Naive thymus-derived CD4-positive, alpha-beta T cell (primary cell): ENCODE measurements at regions not wholly inside any gene's neighbourhood (a gene's known extent, or its start where the extent isn't known, plus 50 kb on each side); places are given as distances from the start of the nearest gene placed in this dataset.

Source experiments
- ATAC-seq: fragments of 150-1000 bp; cut with Tn5 transposase; 2 replicates; pipeline ENCODE4 v1.10.0; 2021; ENCODE audit warnings: mild to moderate bottlenecking, moderate library complexity
- CTCF ChIA-PET: fragments of 350-600 bp; sonication (Branson Sonifier 250); formaldehyde crosslinking; loops from one replicate; lab custom pipeline; 2021; ENCODE audit warnings: antibody characterized with exemption; lab: Charles Lee
- POLR2A ChIA-PET: fragments of 350-600 bp; sonication (Branson Sonifier 250); formaldehyde crosslinking; loops from one replicate; lab custom pipeline; 2021; ENCODE audit warnings: antibody characterized with exemption, inconsistent platforms; lab: Charles Lee
- DNase-seq, 9 donors: peaks; one replicate each; pipeline versions ENCODE4 v3.0.0 to v3.0.0-alpha.2; 2020 to 2022; ENCODE audit warnings: mixed read lengths in 1 of 9
- H3K27ac ChIP-seq: one replicate; pipeline ENCODE4 v1.7.0; 2013; ENCODE audit warnings: mild to moderate bottlenecking, low read depth, low read length, moderate library complexity
- H3K27me3 ChIP-seq, 2 donors: one replicate each; pipeline ENCODE4 v1.7.0; 2013; ENCODE audit warnings: low read length in 2 of 2, mild to moderate bottlenecking in 2 of 2, moderate library complexity in 2 of 2; ENCODE audit not compliant: control insufficient read depth in 2 of 2, insufficient read depth in 2 of 2
- H3K36me3 ChIP-seq, 3 experiments: 1 replicate in 2 of 3; 2 replicates in 1 of 3; pipeline ENCODE4 v1.7.0; 2013; ENCODE audit warnings: low read length in 3 of 3, mild to moderate bottlenecking in 3 of 3, moderate library complexity in 1 of 3; ENCODE audit not compliant: insufficient read depth in 3 of 3, control insufficient read depth in 2 of 3
- H3K4me1 ChIP-seq, 2 donors: one replicate each; pipeline ENCODE4 v1.7.0; 2013; ENCODE audit warnings: low read length in 2 of 2, mild to moderate bottlenecking in 2 of 2, moderate library complexity in 1 of 2; ENCODE audit not compliant: control insufficient read depth in 2 of 2, insufficient read depth in 2 of 2
- H3K4me3 ChIP-seq: 2 replicates; pipeline ENCODE4 v1.7.0; 2013; ENCODE audit warnings: mild to moderate bottlenecking, low read length
- H3K9me3 ChIP-seq, 3 experiments: 1 replicate in 2 of 3; 2 replicates in 1 of 3; pipeline ENCODE4 v1.7.0; 2013; ENCODE audit warnings: low read length in 3 of 3; ENCODE audit not compliant: control insufficient read depth in 2 of 3
- H3K27ac Mint-ChIP-seq, 9 donors: one replicate each; pipeline ENCODE4 v1.8.0; 2020 to 2022; ENCODE audit warnings: mixed read lengths in 9 of 9, mild to moderate bottlenecking in 8 of 9, moderate library complexity in 5 of 9, inconsistent platforms in 2 of 9
- H3K27me3 Mint-ChIP-seq, 5 donors: one replicate each; pipeline ENCODE4 v1.8.0; 2021 to 2022; ENCODE audit warnings: mixed read lengths in 5 of 5, mild to moderate bottlenecking in 1 of 5
- H3K36me3 Mint-ChIP-seq, 5 donors: one replicate each; pipeline ENCODE4 v1.8.0; 2020 to 2022; ENCODE audit warnings: mixed read lengths in 5 of 5, mild to moderate bottlenecking in 3 of 5, inconsistent platforms in 1 of 5
- H3K4me1 Mint-ChIP-seq, 7 donors: one replicate each; pipeline ENCODE4 v1.8.0; 2020 to 2022; ENCODE audit warnings: mixed read lengths in 7 of 7, mild to moderate bottlenecking in 3 of 7, inconsistent platforms in 1 of 7
- H3K4me3 Mint-ChIP-seq, 10 donors: one replicate each; pipeline ENCODE4 v1.8.0; 2020 to 2022; ENCODE audit warnings: mild to moderate bottlenecking in 10 of 10, mixed read lengths in 10 of 10, moderate library complexity in 6 of 10, inconsistent platforms in 2 of 10
- H3K9me3 Mint-ChIP-seq, 11 donors: one replicate each; pipeline ENCODE4 v1.8.0; 2020 to 2022; ENCODE audit warnings: mixed read lengths in 11 of 11, mild to moderate bottlenecking in 4 of 11, inconsistent platforms in 1 of 11, moderate library complexity in 1 of 11
- intact Hi-C, 2 donors: fragments of 100-400 bp; cut with micrococcal nuclease; formaldehyde crosslinking; loops; one replicate each; pipeline ENCODE4 v1.15.1; 2023

DNA sequence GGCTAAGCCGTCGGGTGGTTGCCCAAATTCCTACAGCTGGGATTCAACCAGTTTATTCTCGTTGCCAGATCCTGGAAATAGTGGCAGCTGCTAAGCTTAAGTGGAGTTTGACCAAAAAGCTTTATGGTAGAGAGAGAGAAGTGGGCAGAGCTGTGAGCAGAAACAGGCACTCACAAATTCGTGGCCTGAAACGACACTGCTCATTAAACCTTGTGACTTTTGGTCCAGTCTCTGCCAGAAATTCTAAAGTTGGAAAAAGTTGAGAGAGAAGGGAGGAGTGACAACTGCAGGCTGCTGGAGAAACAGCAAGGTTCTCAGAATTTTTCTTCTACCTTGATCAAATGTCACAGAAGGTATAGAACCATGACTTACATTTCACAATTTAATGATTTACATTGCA lies 131.5 kb downstream of the MTX3 start:
- no peaks in the 10 kb centered on the region for H3K36me3 ChIP-seq
- Mint-ChIP-seq H3K4me1 (peaks cover 0 to 2% (median 0%) of the 10 kb centered on the region in 7 donors), H3K4me3 (no peak overlapping the region), H3K27me3 (peaks cover 0 to 26% (median 4%) of the 10 kb centered on the region in 5 donors), H3K9me3 (peaks cover 0 to 2% (median 0%) of the 10 kb centered on the region in 11 donors), H3K36me3 (peaks cover 0 to under 1% (median 0%) of the 10 kb centered on the region in 5 donors), H3K27ac (no peak overlapping the region)
- ATAC-seq (no peak), DNase-seq (no peak)
- H3K27me3 ChIP-seq, result no peaks in the 10 kb centered on the region
- ChIA-PET POLR2A (no interaction called here), CTCF (no interaction called here)
- H3K4me3 ChIP-seq, result no peak overlapping the region
- no peak overlapping the region for H3K27ac ChIP-seq
- H3K9me3 ChIP-seq, result no peaks in the 10 kb centered on the region
- intact Hi-C loops, result loop anchor here in 1 of 2 donors (5.0 kb wide), 2 partner anchors 727 to 837 kb away; no protein-coding TSS in a partner anchor
- no peaks in the 10 kb centered on the region for H3K4me1 ChIP-seq

DNA sequence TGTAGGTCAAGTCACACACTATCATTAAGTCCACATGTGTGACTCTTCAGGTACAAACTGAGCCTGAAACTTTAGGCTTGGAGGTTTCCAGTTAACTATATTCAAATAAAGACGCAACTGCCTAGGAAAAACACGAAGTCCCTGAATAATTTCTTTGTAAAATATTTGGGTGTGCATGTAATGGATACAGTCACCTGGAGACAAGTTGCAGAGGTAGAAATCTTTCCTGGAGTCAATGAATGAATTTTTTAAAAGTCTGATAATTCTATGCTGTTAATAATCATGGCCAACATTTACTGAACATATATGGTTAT lies 132.7 kb downstream of the MTX3 start:
- intact Hi-C loops, result loop anchor here (1.0 to 5.0 kb wide), 5 partner anchors 155 to 836 kb away; no protein-coding TSS in a partner anchor
- ChIA-PET CTCF (interaction anchor here (0.5 to 1.2 kb wide), 8 partner anchors 18 to 289 kb away, joined by 3 to 5 read pairs (median 3); no protein-coding TSS in a partner anchor), POLR2A (interaction anchor here (0.7 to 0.9 kb wide), 2 partner anchors 70 to 301 kb away, joined by 3 read pairs; no protein-coding TSS in a partner anchor)
- no peaks in the 10 kb centered on the region for H3K36me3 Mint-ChIP-seq
- H3K36me3 ChIP-seq, result no peaks in the 10 kb centered on the region
- H3K27ac ChIP-seq, result no peak overlapping the region
- peaks cover 0 to 2% (median 0%) of the 10 kb centered on the region in 7 donors for H3K4me1 Mint-ChIP-seq
- H3K27me3 ChIP-seq, result no peaks in the 10 kb centered on the region
- H3K4me3 Mint-ChIP-seq, result no peak overlapping the region
- H3K27ac Mint-ChIP-seq, result no peak overlapping the region
- DNase-seq (no peak), ATAC-seq (no peak)
- H3K9me3 Mint-ChIP-seq, result no peaks in the 10 kb centered on the region
- peaks cover 0 to 26% (median 0%) of the 10 kb centered on the region in 5 donors for H3K27me3 Mint-ChIP-seq
- no peaks in the 10 kb centered on the region for H3K9me3 ChIP-seq
- H3K4me3 ChIP-seq, result no peak overlapping the region
- no peaks in the 10 kb centered on the region for H3K4me1 ChIP-seq

DNA sequence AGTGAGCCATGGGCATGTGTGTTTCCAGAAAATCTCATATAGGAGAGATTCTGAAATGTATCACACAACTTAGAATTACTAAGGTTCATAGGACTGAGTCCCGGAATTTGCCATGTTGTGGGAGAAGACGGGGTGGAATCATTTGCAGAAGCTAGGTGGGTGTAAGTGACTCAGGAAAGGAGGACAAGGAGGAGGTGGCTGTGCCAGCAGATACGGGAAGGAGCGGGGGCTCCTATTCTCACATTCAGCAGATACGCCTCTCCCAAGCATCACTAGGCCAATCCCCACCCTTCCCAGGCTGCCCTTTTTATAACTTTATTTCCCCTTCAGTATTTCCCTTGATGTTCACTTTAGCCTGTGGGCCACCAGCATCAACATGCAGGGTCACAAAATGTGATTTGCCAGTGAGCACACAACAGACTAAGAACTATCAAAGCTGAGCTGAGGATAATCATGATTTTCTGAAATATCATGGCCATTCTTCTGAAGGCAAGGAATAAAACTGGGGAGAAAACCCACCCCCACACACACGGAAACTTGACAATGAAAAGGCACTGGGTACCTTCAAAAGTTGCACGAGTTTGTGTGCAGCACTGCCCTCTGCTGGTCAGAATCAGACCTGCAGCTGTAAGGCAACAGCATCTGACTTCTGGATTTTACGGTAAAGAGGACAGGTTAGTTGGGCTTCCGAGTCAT lies 133.2 kb downstream of the MTX3 start:
- intact Hi-C loops, result loop anchor here (1.0 to 5.0 kb wide), 5 partner anchors 155 to 836 kb away; no protein-coding TSS in a partner anchor
- Mint-ChIP-seq H3K27ac (no peak overlapping the region), H3K4me3 (no peak overlapping the region), H3K36me3 (no peaks in the 10 kb centered on the region), H3K27me3 (peaks cover 0 to 22% (median 0%) of the 10 kb centered on the region in 5 donors), H3K9me3 (no peaks in the 10 kb centered on the region), H3K4me1 (peaks cover 0 to 2% (median 0%) of the 10 kb centered on the region in 7 donors)
- no peaks in the 10 kb centered on the region for H3K9me3 ChIP-seq
- no peaks in the 10 kb centered on the region for H3K36me3 ChIP-seq
- H3K4me1 ChIP-seq, result no peaks in the 10 kb centered on the region
- ATAC-seq (peak; percentile 79), DNase-seq (peak; percentile 39 to 83 (median 64))
- no peaks in the 10 kb centered on the region for H3K27me3 ChIP-seq
- CTCF ChIA-PET, result interaction anchor here (0.5 to 1.2 kb wide), 10 partner anchors 17 to 343 kb away, joined by 3 to 5 read pairs (median 3); partner anchors contain the start of gene HOMER1
- no peak overlapping the region for H3K4me3 ChIP-seq
- no peak overlapping the region for H3K27ac ChIP-seq
- POLR2A ChIA-PET, result interaction anchor here (0.7 to 0.9 kb wide), 2 partner anchors 70 to 300 kb away, joined by 3 read pairs; no protein-coding TSS in a partner anchor

DNA sequence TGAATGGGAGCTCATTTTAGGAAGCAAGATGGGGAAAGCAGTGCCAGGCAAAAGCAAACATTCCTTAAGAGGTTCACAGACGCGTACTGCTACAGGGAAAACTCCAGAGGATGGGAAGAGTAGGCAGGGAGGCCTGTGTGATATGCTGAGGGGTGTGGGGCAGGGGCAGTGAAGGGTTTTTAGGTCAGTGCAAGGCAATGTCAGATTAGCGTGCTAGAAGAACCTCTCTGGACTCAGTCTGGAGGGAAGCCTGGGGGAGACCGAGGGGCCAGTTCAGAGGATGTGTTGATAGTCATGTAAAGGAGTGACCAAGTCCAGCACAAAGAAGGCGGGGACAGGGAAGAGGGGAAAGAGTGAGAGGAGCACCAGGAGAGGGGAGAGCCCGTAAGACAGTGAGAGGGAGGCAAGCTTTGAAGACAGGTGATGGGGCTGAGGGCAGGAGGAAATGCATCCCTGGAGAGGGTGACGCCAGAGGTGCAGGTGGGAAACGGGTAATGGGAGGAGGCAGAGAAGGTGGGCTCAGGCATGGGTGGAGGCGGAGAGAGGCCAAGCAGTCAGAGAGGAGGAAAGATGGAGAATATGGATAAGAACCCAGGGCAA lies 134.5 kb downstream of the MTX3 start:
- H3K27ac Mint-ChIP-seq, result no peak overlapping the region
- intact Hi-C loops, result loop anchor here in 1 of 2 donors (5.0 kb wide), 2 partner anchors 724 to 834 kb away; no protein-coding TSS in a partner anchor
- H3K36me3 Mint-ChIP-seq, result no peaks in the 10 kb centered on the region
- peaks cover 0 to 14% (median 0%) of the 10 kb centered on the region in 5 donors for H3K27me3 Mint-ChIP-seq
- H3K27ac ChIP-seq, result no peak overlapping the region
- no peak for ATAC-seq
- POLR2A ChIA-PET, result no interaction called here
- no peaks in the 10 kb centered on the region for H3K4me1 ChIP-seq
- no peaks in the 10 kb centered on the region for H3K9me3 ChIP-seq
- H3K9me3 Mint-ChIP-seq, result no peaks in the 10 kb centered on the region
- H3K36me3 ChIP-seq, result no peaks in the 10 kb centered on the region
- no peak for DNase-seq
- no peaks in the 10 kb centered on the region for H3K27me3 ChIP-seq
- H3K4me1 Mint-ChIP-seq, result peaks cover 0 to 2% (median 0%) of the 10 kb centered on the region in 7 donors
- no peak overlapping the region for H3K4me3 ChIP-seq
- no peak overlapping the region for H3K4me3 Mint-ChIP-seq
- CTCF ChIA-PET, result interaction anchor here (1.0 kb wide), 1 partner anchor 227 kb away, joined by 5 read pairs; no protein-coding TSS in a partner anchor

DNA sequence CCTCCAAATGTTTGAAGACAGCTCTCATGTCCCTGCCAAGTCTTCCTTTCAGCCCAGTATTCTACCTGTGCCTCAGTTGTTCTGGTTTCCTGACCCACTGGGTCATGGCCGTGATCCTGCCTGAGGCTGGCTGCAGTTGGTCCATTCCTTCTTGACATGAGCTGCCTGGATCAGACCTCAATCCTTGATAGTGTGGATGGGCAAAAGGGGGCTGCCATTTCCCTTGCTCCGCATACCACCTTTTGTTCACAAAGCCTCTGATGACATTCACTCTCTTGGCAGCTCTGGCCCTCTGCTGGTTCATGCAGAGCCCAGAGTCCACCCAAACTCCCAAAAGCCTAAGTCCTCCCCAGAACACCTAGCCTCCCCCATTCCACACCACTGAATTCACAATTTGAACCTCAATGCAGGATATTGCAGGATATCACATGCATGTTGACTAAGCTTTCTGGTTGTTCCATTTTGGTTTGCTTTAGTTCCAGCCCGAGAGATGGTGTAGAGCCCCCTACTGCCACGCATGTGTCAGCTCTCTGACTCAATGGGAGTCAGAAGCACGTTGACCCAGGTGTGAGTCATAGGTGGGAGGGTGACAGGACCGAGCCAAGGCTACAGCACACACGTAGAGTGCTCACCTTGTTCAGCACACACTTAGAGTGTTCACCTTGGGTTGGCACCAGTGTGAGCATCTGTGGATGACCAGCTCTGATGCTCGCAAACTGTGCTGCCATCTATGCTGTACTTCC lies 137.2 kb downstream of the MTX3 start:
- Mint-ChIP-seq H3K27me3 (peaks cover 0 to 3% (median 0%) of the 10 kb centered on the region in 5 donors), H3K27ac (no peak overlapping the region), H3K36me3 (no peaks in the 10 kb centered on the region), H3K4me1 (peaks cover 0 to 2% (median 0%) of the 10 kb centered on the region in 7 donors), H3K9me3 (no peaks in the 10 kb centered on the region), H3K4me3 (no peak overlapping the region)
- Histone ChIP-seq H3K27me3 (no peaks in the 10 kb centered on the region), H3K4me3 (no peak overlapping the region), H3K9me3 (no peaks in the 10 kb centered on the region), H3K4me1 (no peaks in the 10 kb centered on the region), H3K36me3 (no peaks in the 10 kb centered on the region), H3K27ac (no peak overlapping the region)
- CTCF ChIA-PET, result interaction anchor here (0.6 to 1.2 kb wide), 4 partner anchors 9 to 601 kb away, joined by 3 to 4 read pairs (median 4); no protein-coding TSS in a partner anchor
- ATAC-seq, result no peak
- intact Hi-C loops, result no loop called here
- POLR2A ChIA-PET, result no interaction called here
- DNase-seq, result no peak

DNA sequence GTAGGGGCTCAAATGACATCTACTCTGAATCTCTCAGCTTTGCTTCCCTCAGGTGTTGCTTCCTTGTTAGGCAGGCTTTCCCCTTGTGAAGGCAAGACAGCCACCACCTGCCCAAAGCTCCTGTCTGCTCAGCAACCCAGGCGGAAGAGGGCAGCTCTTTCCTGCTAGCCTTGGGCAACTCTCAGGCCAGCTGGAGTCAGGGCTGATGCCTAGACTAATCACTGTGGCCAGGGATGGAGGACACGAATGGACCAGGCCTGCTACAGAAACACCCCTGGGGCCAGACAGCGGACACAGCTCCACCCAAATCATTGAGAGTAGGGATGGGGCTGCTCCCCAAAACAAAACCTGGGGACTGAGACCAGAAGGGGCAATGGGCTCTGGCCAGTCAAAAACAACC lies 138.0 kb downstream of the MTX3 start:
- no peak overlapping the region for H3K27ac Mint-ChIP-seq
- H3K4me1 Mint-ChIP-seq, result peaks cover 0 to 8% (median 0%) of the 10 kb centered on the region in 7 donors
- DNase-seq (no peak), ATAC-seq (no peak)
- H3K4me3 ChIP-seq, result no peak overlapping the region
- POLR2A ChIA-PET, result no interaction called here
- no peaks in the 10 kb centered on the region for H3K36me3 Mint-ChIP-seq
- H3K27me3 Mint-ChIP-seq, result peaks cover 0 to 7% (median 0%) of the 10 kb centered on the region in 5 donors
- intact Hi-C loops, result no loop called here
- H3K36me3 ChIP-seq, result no peaks in the 10 kb centered on the region
- H3K9me3 ChIP-seq, result no peaks in the 10 kb centered on the region
- CTCF ChIA-PET, result interaction anchor here (0.8 to 1.2 kb wide), 3 partner anchors 9 to 453 kb away, joined by 3 to 4 read pairs (median 4); no protein-coding TSS in a partner anchor
- H3K4me3 Mint-ChIP-seq, result no peak overlapping the region
- H3K27me3 ChIP-seq, result no peaks in the 10 kb centered on the region
- no peaks in the 10 kb centered on the region for H3K4me1 ChIP-seq
- H3K9me3 Mint-ChIP-seq, result no peaks in the 10 kb centered on the region
- no peak overlapping the region for H3K27ac ChIP-seq
